H7 (cell line): ENCODE measurements at regions not wholly inside any gene's neighbourhood (a gene's known extent, or its start where the extent isn't known, plus 50 kb on each side); places are given as distances from the start of the nearest gene placed in this dataset.
"Not testable (repeated sequence)": the region's sequence is repeated elsewhere in the genome, so short reads cannot be mapped to it uniquely, and the experiment has no call there.

ENCODE experiments used
- DNase-seq: peaks from one replicate; pipeline ENCODE4 v3.0.0; 2012
- H3K27me3 ChIP-seq: 2 replicates; pipeline ENCODE4 v1.6.0; 2011; ENCODE audit warnings: mild to moderate bottlenecking, low read length; ENCODE audit not compliant: control insufficient read depth, insufficient read depth
- H3K36me3 ChIP-seq: replicated peaks from 2 replicates; pipeline ENCODE4 v1.5.1; 2011; ENCODE audit warnings: low read length; ENCODE audit not compliant: control insufficient read depth, insufficient read depth
- H3K4me3 ChIP-seq: 2 replicates; pipeline ENCODE4 v1.5.1; 2011; ENCODE audit warnings: low read depth, mild to moderate bottlenecking, control low read depth, low read length, moderate library complexity; ENCODE audit not compliant: insufficient read depth

DNA sequence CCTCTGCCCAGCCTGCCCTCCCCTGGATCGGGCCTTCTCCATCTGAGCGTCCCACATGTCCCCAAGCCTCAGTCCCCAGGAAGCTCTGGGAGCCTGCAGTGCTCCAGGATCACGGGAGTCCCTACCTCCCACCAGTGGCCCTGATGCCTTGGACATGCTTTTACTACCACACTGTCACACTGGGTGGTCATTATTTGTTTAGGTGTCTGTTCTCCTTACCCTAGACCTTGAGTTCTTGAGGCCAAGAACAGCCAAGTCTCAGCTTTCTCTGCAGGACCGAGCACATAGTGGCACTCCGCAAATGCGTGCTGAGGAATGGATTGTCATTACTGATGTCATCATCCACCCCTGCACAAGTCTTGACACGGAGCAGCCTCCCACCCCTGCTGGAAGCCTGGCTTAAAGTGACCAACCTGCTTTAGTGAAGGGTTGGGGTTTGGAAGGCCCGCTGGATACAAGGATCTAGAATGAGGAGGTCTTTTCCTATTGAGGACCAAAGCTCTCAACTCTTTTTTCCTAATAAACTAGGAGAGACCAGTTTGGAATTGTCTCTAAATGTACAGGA is 132.9 kb upstream of the CRHR1 start:
- no peaks in the 10 kb centered on the region for H3K27me3 ChIP-seq
- no peak overlapping the region for H3K4me3 ChIP-seq
- H3K36me3 ChIP-seq: no peaks in the 10 kb centered on the region; the same call in 1 of the 2 replicates
- DNase-seq: no peak

GRCh38 chr17:45653616-45654015 is 130.5 kb upstream of the CRHR1 start:
- Histone ChIP-seq H3K4me3 (no peak overlapping the region), H3K36me3 (no peaks in the 10 kb centered on the region), H3K27me3 (no peaks in the 10 kb centered on the region)
- no peak for DNase-seq

GRCh38 chr17:45656527-45657181 is 127.5 kb upstream of the CRHR1 start:
- H3K36me3 ChIP-seq: no peaks in the 10 kb centered on the region
- H3K27me3 ChIP-seq: no peaks in the 10 kb centered on the region
- no peak for DNase-seq
- no peak overlapping the region for H3K4me3 ChIP-seq

GRCh38 chr17:45660474-45660873 is 123.6 kb upstream of the CRHR1 start:
- H3K4me3 ChIP-seq: no peak overlapping the region
- H3K27me3 ChIP-seq: no peaks in the 10 kb centered on the region
- peak; percentile 47 for DNase-seq
- H3K36me3 ChIP-seq: no peaks in the 10 kb centered on the region

- no peaks in the 10 kb centered on the region for H3K36me3 ChIP-seq
- no peak overlapping the region for H3K4me3 ChIP-seq
- no peak for DNase-seq
- H3K27me3 ChIP-seq: no peaks in the 10 kb centered on the region
Measured at GRCh38 chr17:45662432-45662831, 121.7 kb upstream of the CRHR1 start.

GRCh38 chr17:45663772-45664171 is 120.3 kb upstream of the CRHR1 start:
- no peaks in the 10 kb centered on the region for H3K27me3 ChIP-seq
- DNase-seq: no peak
- H3K36me3 ChIP-seq: no peaks in the 10 kb centered on the region
- H3K4me3 ChIP-seq: no peak overlapping the region

- H3K36me3 ChIP-seq: no peaks in the 10 kb centered on the region
Measured at GRCh38 chr17:45664921-45665320, 119.2 kb upstream of the CRHR1 start.

DNA sequence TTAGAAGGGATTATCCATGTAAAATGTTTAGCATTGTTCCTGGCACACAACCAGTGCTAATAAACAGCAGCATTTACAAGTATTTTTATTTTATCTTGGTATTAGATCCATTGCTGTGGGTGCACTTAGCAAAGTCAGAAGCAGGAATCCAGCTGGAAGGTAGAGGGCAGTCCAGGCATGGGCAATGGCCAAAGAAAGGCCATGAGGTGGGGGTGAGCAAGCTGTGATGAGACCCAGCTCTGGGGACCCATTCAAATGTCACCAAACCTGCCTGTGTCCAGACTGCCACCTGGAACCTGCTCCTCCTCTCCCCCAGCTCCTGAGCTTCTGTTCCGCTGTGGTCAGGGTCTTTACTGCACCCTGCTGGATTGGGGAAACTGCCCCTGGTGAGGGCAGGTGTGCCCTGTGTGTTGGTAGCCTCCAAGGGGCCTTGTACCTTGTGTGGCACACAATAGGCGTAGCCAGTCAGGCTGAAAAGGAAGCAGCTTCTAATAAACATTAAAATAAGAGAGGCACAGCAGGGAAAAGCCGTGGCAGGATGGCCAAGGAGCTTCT is 118.0 kb upstream of the CRHR1 start:
- Histone ChIP-seq H3K27me3 (no peaks in the 10 kb centered on the region), H3K4me3 (no peak overlapping the region), H3K36me3 (no peaks in the 10 kb centered on the region)
- DNase-seq: peak; percentile 57

More at GRCh38 chr17:45664921-45665320, 119.2 kb upstream of the CRHR1 start:
- H3K4me3 ChIP-seq: no peak overlapping the region
- H3K27me3 ChIP-seq: no peaks in the 10 kb centered on the region
- no peak for DNase-seq

DNA sequence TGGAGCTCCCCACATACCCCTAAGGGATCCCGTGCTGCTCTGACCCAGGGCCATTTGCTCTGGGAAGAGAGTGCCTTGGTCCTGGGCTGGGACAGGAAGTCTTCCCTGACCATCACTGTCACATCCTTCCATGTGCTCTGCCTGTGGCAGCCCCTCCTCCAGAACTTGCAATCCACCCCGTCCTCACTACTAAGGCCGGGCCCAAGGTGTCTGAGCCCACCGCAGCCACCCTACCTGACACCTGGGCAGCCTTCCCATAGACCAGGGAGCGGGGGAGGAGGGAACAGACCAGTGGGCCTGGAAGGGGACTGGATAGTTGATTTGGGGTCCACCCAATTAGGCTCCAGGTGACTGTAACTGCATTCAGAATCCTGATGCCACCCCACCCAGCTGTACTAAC is 117.5 kb upstream of the CRHR1 start:
- no peaks in the 10 kb centered on the region for H3K36me3 ChIP-seq
- H3K27me3 ChIP-seq: no peaks in the 10 kb centered on the region
- H3K4me3 ChIP-seq: no peak overlapping the region
- DNase-seq: no peak

DNA sequence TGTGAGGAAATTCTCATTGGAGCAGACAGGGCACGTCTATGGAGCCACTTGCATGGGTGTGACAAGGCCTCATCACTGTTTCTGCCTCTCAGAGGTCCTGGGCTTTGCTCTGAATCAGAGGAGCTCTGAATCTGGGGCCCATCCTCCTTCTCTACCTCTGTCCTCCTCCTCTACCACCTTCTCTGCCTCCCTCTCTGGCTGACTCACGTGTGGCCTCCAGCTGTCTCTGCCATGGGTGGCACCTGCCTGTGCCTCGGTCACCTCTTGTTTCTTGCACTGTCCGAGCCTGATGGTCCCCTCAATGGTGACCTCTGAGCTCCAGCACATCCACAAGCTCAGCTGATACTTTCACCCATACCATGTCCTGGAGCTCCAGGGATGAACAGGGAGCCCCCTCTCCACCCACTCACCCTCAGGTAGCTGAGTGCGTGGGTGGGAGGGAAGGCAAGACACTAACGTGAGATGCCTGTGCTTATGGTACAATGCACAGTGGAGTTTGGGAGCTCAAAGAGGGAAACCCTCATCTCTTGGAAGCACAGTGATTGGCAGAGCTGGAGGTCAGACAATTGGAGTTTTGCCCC is 116.4 kb upstream of the CRHR1 start:
- H3K4me3 ChIP-seq: no peak overlapping the region
- no peaks in the 10 kb centered on the region for H3K27me3 ChIP-seq
- DNase-seq: no peak
- no peaks in the 10 kb centered on the region for H3K36me3 ChIP-seq

DNA sequence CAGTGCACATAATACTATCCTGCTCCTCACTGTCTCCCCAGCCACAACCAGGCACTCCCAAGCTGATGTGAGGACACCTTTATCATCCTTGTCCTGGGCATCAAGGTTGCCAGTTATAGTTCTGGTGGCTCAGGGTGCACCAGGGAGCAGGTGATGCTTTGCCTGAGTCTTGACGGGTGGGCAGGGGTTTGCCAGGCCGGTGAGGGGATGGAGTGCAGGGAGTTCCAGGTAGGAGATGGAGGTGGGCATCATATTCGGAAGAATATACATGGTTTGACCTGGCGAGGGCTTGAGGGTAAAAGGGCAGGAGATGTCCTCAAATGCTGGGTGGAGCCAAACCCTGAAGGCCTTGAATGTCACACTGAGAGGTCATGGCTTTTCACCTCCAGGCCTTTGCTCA is 115.8 kb upstream of the CRHR1 start:
- Histone ChIP-seq H3K4me3 (no peak overlapping the region), H3K36me3 (no peaks in the 10 kb centered on the region), H3K27me3 (no peaks in the 10 kb centered on the region)
- DNase-seq: no peak

- no peaks in the 10 kb centered on the region for H3K36me3 ChIP-seq
- H3K27me3 ChIP-seq: no peaks in the 10 kb centered on the region
- peak; percentile 67 for DNase-seq
- H3K4me3 ChIP-seq: no peak overlapping the region
Measured at GRCh38 chr17:45672301-45672700, 111.8 kb upstream of the CRHR1 start.

- no peaks in the 10 kb centered on the region for H3K27me3 ChIP-seq
- H3K36me3 ChIP-seq: no peaks in the 10 kb centered on the region
- H3K4me3 ChIP-seq: no peak overlapping the region
- no peak for DNase-seq
Measured at GRCh38 chr17:45672792-45673191, 111.3 kb upstream of the CRHR1 start.

DNA sequence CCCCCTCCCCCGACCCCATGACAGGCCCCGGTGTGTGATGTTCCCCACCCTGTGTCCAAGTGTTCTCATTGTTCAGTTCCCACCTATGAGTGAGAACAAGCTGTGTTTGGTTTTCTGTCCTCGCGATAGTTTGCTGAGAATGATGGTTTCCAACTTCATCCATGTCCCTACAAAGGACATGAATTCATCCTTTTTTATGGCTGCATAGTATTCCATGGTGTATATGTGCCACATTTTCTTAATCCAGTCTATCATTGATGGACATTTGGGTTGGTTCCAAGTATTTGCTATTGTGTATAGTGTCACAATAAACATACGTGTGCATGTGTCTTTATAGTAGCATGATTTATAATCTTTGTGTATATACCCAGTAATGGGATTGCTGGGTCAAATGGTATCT is 110.4 kb upstream of the CRHR1 start:
- not testable (repeated sequence) for H3K27me3 ChIP-seq, H3K36me3 ChIP-seq, DNase-seq, H3K4me3 ChIP-seq

GRCh38 chr17:45675012-45675411 is 109.1 kb upstream of the CRHR1 start:
- no peaks in the 10 kb centered on the region for H3K27me3 ChIP-seq
- no peaks in the 10 kb centered on the region for H3K36me3 ChIP-seq
- DNase-seq: no peak
- no peak overlapping the region for H3K4me3 ChIP-seq
